KBM-7 (cell line): ENCODE measurements at regions not wholly inside any gene's neighbourhood (a gene's known extent, or its start where the extent isn't known, plus 50 kb on each side); places are given as distances from the start of the nearest gene placed in this dataset.

Experiments
- DNase-seq: peaks from one replicate; pipeline ENCODE4 v3.0.0-alpha.2; 2015
- in situ Hi-C: fragments of 300-500 bp; cut with MboI; formaldehyde crosslinking; loops from 2 replicates; pipeline ENCODE4 v1.14.3; 2020; ENCODE audit warnings: low sequenced_read_pairs, low pct_unique_long_range_greater_than_20kb, mixed read lengths

GRCh38 chr11:28529046-28529445, 420.9 kb downstream of the METTL15 start:
- in situ Hi-C loops: no loop called here

GRCh38 chr11:28528217-28528616, 420.0 kb downstream of the METTL15 start:
- in situ Hi-C loops: no loop called here

More at GRCh38 chr11:28529046-28529445, 420.9 kb downstream of the METTL15 start:
- no peak for DNase-seq

GRCh38 chr11:28526406-28526751, 418.2 kb downstream of the METTL15 start:
- DNase-seq: no peak
- in situ Hi-C loops: no loop called here

More at GRCh38 chr11:28528217-28528616, 420.0 kb downstream of the METTL15 start:
- no peak for DNase-seq

- in situ Hi-C loops: no loop called here
- no peak for DNase-seq
Observed at GRCh38 chr11:28525636-28526405, 417.6 kb downstream of the METTL15 start.

GRCh38 chr11:28524098-28524497, 415.9 kb downstream of the METTL15 start:
- DNase-seq: no peak
- in situ Hi-C loops: no loop called here

- no peak for DNase-seq
- in situ Hi-C loops: no loop called here
Observed at GRCh38 chr11:28521075-28521474, 412.9 kb downstream of the METTL15 start.

GRCh38 chr11:28520291-28520690, 412.1 kb downstream of the METTL15 start:
- in situ Hi-C loops: no loop called here
- DNase-seq: no peak

GRCh38 chr11:28518825-28519224, 410.6 kb downstream of the METTL15 start:
- DNase-seq: no peak

GRCh38 chr11:28517621-28518020, 409.4 kb downstream of the METTL15 start:
- no peak for DNase-seq
- in situ Hi-C loops: no loop called here

More at GRCh38 chr11:28518825-28519224, 410.6 kb downstream of the METTL15 start:
- in situ Hi-C loops: no loop called here

GRCh38 chr11:28514391-28514790, 406.2 kb downstream of the METTL15 start:
- no peak for DNase-seq
- in situ Hi-C loops: no loop called here

- no peak for DNase-seq
- in situ Hi-C loops: no loop called here
Observed at GRCh38 chr11:28512143-28512756, 404.1 kb downstream of the METTL15 start.

GRCh38 chr11:28505232-28505631, 397.0 kb downstream of the METTL15 start:
- DNase-seq: no peak
- in situ Hi-C loops: no loop called here

GRCh38 chr11:28504555-28505110, 396.4 kb downstream of the METTL15 start:
- DNase-seq: no peak
- in situ Hi-C loops: no loop called here

GRCh38 chr11:28495333-28495732, 387.1 kb downstream of the METTL15 start:
- in situ Hi-C loops: no loop called here
- no peak for DNase-seq

GRCh38 chr11:28491431-28491830, 383.2 kb downstream of the METTL15 start:
- in situ Hi-C loops: no loop called here
- DNase-seq: no peak

- no peak for DNase-seq
- in situ Hi-C loops: no loop called here
Observed at GRCh38 chr11:28490773-28491382, 382.7 kb downstream of the METTL15 start.

- in situ Hi-C loops: no loop called here
Observed at GRCh38 chr11:28488336-28488735, 380.1 kb downstream of the METTL15 start.

GRCh38 chr11:28483072-28483867, 375.1 kb downstream of the METTL15 start:
- in situ Hi-C loops: no loop called here
- DNase-seq: no peak

More at GRCh38 chr11:28488336-28488735, 380.1 kb downstream of the METTL15 start:
- no peak for DNase-seq

GRCh38 chr11:28482666-28483065, 374.5 kb downstream of the METTL15 start:
- DNase-seq: no peak
- in situ Hi-C loops: no loop called here
